PC-3 (cell line): ENCODE measurements at regions not wholly inside any gene's neighbourhood (a gene's known extent, or its start where the extent isn't known, plus 50 kb on each side); places are given as distances from the start of the nearest gene placed in this dataset.

Source experiments
- ATAC-seq: fragments of 200-7000 bp; cut with Tn5 transposase; 2 replicates; pipeline ENCODE4 v1.9.1; 2020; ENCODE audit warnings: mild to moderate bottlenecking, moderate library complexity
- BruUV-seq: library from RNA; stranded (reverse); fragments of 400-500 nt; replicated peaks from 2 replicates; lab custom pipeline; 2021; lab: Mats Ljungman, UMichigan
- CTCF ChIA-PET: fragments of 300-600 bp; sonication (Branson Sonifier 250); formaldehyde crosslinking; loops from one replicate; lab custom pipeline; 2022; ENCODE audit warnings: antibody characterized with exemption; lab: Charles Lee
- POLR2A ChIA-PET: fragments of 300-600 bp; sonication (Branson Sonifier 250); formaldehyde crosslinking; loops from one replicate; lab custom pipeline; 2022; ENCODE audit warnings: antibody characterized with exemption; ENCODE audit not compliant: unreplicated experiment; lab: Charles Lee
- DNase-seq: peaks from one replicate; pipeline ENCODE4 v3.0.0-alpha.2; 2015
- H2AFZ ChIP-seq: fragments of 300-600 bp; sonication (generic); 2 replicates; pipeline ENCODE4 v1.6.0; 2016; ENCODE audit warnings: antibody characterized with exemption, low read length
- H3F3A ChIP-seq: fragments of 300-600 bp; sonication (generic); one replicate; pipeline ENCODE4 v1.6.0; 2017; ENCODE audit warnings: antibody characterized with exemption, low read length, control low read depth, mild to moderate bottlenecking; ENCODE audit not compliant: unreplicated experiment
- H3K27ac ChIP-seq: fragments of 300-600 bp; sonication (generic); 2 replicates; pipeline ENCODE4 v1.5.1; 2016; ENCODE audit warnings: mild to moderate bottlenecking, low read length
- H3K27me3 ChIP-seq: fragments of 300-600 bp; sonication (generic); 2 replicates; pipeline ENCODE4 v1.6.1; 2016; ENCODE audit warnings: low read length, mixed read lengths
- H3K36me3 ChIP-seq: fragments of 300-600 bp; sonication (generic); 2 replicates; pipeline ENCODE4 v1.6.1; 2016; ENCODE audit warnings: low read depth, mixed run types, low read length, mixed read lengths
- H3K4me1 ChIP-seq: fragments of 300-600 bp; sonication (generic); 2 replicates; pipeline ENCODE4 v1.5.1; 2016; ENCODE audit warnings: low read length; ENCODE audit not compliant: insufficient read depth
- H3K4me2 ChIP-seq: fragments of 300-600 bp; sonication (generic); 2 replicates; pipeline ENCODE4 v1.6.0; 2016; ENCODE audit warnings: low read length
- H3K4me3 ChIP-seq: fragments of 300-600 bp; sonication (generic); 2 replicates; pipeline ENCODE4 v1.5.1; 2016; ENCODE audit warnings: mild to moderate bottlenecking, low read length, mixed read lengths
- H3K79me2 ChIP-seq: fragments of 300-600 bp; sonication (generic); 2 replicates; pipeline ENCODE4 v1.6.1; 2017; ENCODE audit warnings: low read length, mixed read lengths
- H3K9ac ChIP-seq: fragments of 300-600 bp; sonication (generic); 2 replicates; pipeline ENCODE4 v1.6.0; 2016; ENCODE audit warnings: mild to moderate bottlenecking, low read length
- H3K9me2 ChIP-seq: fragments of 300-600 bp; sonication (generic); replicated peaks from 2 replicates; pipeline ENCODE4 v1.6.1; 2016; ENCODE audit warnings: mixed run types, low read length, mixed read lengths
- H3K9me3 ChIP-seq: fragments of 300-600 bp; sonication (generic); 2 replicates; pipeline ENCODE4 v1.6.1; 2016; ENCODE audit warnings: low read length, mixed read lengths
- H4K20me1 ChIP-seq: fragments of 300-600 bp; sonication (generic); 2 replicates; pipeline ENCODE4 v1.6.1; 2016; ENCODE audit warnings: low read length, mixed read lengths
- EZH2 ChIP-seq: fragments of 300-600 bp; sonication (generic); IDR thresholded peaks from one replicate; pipeline ENCODE4 v1.6.1; 2017; ENCODE audit warnings: antibody characterized with exemption, mild to moderate bottlenecking, low read length; ENCODE audit not compliant: unreplicated experiment
- EZH2phosphoT487 ChIP-seq: fragments of 300-600 bp; sonication (generic); IDR thresholded peaks from 2 replicates; pipeline ENCODE4 v1.6.1; 2018; ENCODE audit warnings: mild to moderate bottlenecking, antibody characterized with exemption, low read length, borderline replicate concordance
- intact Hi-C: fragments of 100-400 bp; cut with micrococcal nuclease; formaldehyde crosslinking; loops from 2 replicates; pipeline ENCODE4 v1.9.0; 2023
- TF ChIP-seq, protein P1 (sequence below): fragments of 300-600 bp; sonication (generic); conservative IDR thresholded peaks from 2 replicates; pipeline ENCODE4 v1.5.1; 2017; ENCODE audit warnings: antibody characterized with exemption, low read depth, mild to moderate bottlenecking, low read length

DNA sequence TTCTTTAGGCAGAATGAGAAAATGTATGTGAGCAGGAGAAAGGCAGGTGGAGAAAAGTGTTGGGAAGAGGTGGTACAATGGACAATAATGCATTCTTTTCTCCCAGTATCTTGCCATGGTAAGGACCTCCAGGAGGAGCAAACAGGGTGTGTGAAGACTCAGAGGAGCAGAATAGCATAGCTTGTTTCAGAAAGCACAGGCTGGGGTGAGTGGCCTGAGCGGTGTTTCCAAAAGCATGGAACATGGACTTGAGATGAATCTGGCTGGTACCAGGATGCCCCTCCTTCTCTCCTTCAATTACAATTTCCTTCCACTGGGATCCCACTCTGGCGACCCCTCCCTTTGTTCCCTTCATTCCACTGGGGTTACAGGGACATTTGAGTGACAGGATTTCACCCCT lies 123.4 kb upstream of the TNR start:
- Histone ChIP-seq H3K4me2 (no peak overlapping the region), H3K79me2 (no peaks in the 10 kb centered on the region), H3K9ac (no peak overlapping the region), H3K36me3 (no peaks in the 10 kb centered on the region), H3F3A (no peaks in the 10 kb centered on the region), H3K27me3 (peaks cover 6% of the 10 kb centered on the region; the same call in 1 of the 2 replicates), H2AFZ (no peak overlapping the region), H3K9me2 (no peaks in the 10 kb centered on the region), H3K4me1 (no peaks in the 10 kb centered on the region), H3K27ac (no peak overlapping the region), H3K9me3 (no peaks in the 10 kb centered on the region), H4K20me1 (no peaks in the 10 kb centered on the region), H3K4me3 (no peak overlapping the region)
- BruUV-seq = no TSS peak
- intact Hi-C loops = no loop called here
- DNase-seq (no peak), ATAC-seq (no peak)
- ChIA-PET CTCF (no interaction called here), POLR2A (no interaction called here)
- no peak for TF ChIP-seq EZH2
- TF ChIP-seq EZH2phosphoT487 = no peak
- TF ChIP-seq, protein P1, sequence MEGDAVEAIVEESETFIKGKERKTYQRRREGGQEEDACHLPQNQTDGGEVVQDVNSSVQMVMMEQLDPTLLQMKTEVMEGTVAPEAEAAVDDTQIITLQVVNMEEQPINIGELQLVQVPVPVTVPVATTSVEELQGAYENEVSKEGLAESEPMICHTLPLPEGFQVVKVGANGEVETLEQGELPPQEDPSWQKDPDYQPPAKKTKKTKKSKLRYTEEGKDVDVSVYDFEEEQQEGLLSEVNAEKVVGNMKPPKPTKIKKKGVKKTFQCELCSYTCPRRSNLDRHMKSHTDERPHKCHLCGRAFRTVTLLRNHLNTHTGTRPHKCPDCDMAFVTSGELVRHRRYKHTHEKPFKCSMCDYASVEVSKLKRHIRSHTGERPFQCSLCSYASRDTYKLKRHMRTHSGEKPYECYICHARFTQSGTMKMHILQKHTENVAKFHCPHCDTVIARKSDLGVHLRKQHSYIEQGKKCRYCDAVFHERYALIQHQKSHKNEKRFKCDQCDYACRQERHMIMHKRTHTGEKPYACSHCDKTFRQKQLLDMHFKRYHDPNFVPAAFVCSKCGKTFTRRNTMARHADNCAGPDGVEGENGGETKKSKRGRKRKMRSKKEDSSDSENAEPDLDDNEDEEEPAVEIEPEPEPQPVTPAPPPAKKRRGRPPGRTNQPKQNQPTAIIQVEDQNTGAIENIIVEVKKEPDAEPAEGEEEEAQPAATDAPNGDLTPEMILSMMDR = no peak

DNA sequence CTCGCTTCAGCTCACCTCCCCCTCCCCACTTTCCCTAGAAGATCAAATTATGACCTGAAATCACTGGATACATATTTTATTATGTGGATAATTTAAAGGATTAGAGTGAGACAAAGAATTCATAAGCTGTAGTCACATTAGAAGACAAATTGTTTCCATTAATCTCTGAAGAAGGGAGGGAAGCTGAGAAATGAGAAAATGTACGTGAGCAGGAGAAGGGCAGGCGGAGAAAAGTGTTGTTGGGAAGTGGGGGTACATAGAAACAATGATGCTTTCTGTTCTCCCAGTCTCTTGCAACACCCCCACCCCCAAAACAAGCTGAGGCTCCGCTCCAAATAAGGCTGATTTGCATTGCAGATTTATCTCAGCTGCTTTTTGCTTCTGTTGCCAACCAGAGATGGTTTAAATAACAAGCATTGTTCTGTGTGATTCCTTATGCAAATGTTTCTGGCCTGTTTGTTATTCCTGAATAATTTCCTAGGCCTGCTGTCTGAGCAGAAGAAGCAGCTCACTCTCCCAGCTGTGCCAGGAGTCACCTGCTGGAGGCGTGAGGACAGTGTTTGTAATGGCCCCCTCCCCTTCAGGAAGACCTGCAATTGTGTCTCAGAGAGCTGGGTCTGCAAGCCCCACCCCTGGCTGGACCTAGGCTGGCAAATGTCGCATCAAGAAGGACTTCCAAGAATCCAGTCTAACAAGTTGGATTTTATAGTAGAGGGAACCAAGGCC lies 121.8 kb upstream of the TNR start:
- H3K4me1 ChIP-seq = no peaks in the 10 kb centered on the region
- no peaks in the 10 kb centered on the region for H3K36me3 ChIP-seq
- no peak overlapping the region for H3K27ac ChIP-seq
- no TSS peak for BruUV-seq
- no peak overlapping the region for H3K4me2 ChIP-seq
- no peak overlapping the region for H3K4me3 ChIP-seq
- no peaks in the 10 kb centered on the region for H3K9me3 ChIP-seq
- H3K9me2 ChIP-seq = no peaks in the 10 kb centered on the region
- H3K79me2 ChIP-seq = no peaks in the 10 kb centered on the region
- intact Hi-C loops = no loop called here
- DNase-seq (no peak), ATAC-seq (no peak)
- ChIA-PET POLR2A (interaction anchor here (0.6 kb wide), 1 partner anchor 11 kb away, joined by 4 read pairs; no protein-coding TSS in a partner anchor), CTCF (no interaction called here)
- H3K9ac ChIP-seq = no peak overlapping the region
- no peaks in the 10 kb centered on the region for H3F3A ChIP-seq
- H4K20me1 ChIP-seq = no peaks in the 10 kb centered on the region
- H3K27me3 ChIP-seq = peaks cover 13% of the 10 kb centered on the region; the same call in 1 of the 2 replicates
- H2AFZ ChIP-seq = no peak overlapping the region
- TF ChIP-seq EZH2 (no peak), EZH2phosphoT487 (no peak)
- TF ChIP-seq, protein P1 = no peak

DNA sequence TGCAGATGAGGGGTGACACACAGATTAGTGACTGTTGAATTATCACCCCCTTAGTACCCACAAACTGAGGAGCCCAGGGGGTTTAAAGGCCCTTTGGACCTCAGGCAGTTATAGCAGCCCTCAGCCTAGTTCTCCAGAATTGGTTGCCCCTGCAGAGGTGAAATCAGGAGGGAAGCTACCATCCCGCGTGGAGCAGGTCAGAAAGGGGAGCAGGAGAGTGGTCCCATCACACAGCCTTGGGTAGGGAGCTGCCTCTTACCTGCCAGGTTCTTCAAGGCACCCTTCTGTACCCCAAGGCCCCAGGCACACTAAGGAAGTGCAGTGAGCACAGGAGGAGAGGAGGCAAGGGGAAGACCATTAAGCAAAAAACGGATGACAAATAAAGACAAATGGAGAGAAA lies 121.2 kb upstream of the TNR start:
- Histone ChIP-seq H3K9me2 (no peaks in the 10 kb centered on the region), H2AFZ (no peak overlapping the region), H3K36me3 (no peaks in the 10 kb centered on the region), H3K9ac (no peak overlapping the region), H3F3A (no peaks in the 10 kb centered on the region), H3K27me3 (peaks cover 13% of the 10 kb centered on the region; the same call in 1 of the 2 replicates), H3K4me1 (no peaks in the 10 kb centered on the region), H4K20me1 (no peaks in the 10 kb centered on the region), H3K4me3 (no peak overlapping the region), H3K9me3 (no peaks in the 10 kb centered on the region), H3K4me2 (no peak overlapping the region), H3K27ac (no peak overlapping the region), H3K79me2 (no peaks in the 10 kb centered on the region)
- CTCF ChIA-PET = no interaction called here
- no TSS peak for BruUV-seq
- DNase-seq (no peak), ATAC-seq (no peak)
- POLR2A ChIA-PET = interaction anchor here (0.6 kb wide), 1 partner anchor 11 kb away, joined by 4 read pairs; no protein-coding TSS in a partner anchor
- intact Hi-C loops = no loop called here
- no peak for TF ChIP-seq EZH2
- TF ChIP-seq, protein P1 = no peak
